Endothelial cell of umbilical vein (primary cell): ENCODE measurements at regions not wholly inside any gene's neighbourhood (a gene's known extent, or its start where the extent isn't known, plus 50 kb on each side); places are given as distances from the start of the nearest gene placed in this dataset.

ENCODE experiments used
- CTCF ChIP-seq, 2 donors: IDR thresholded peaks; 1 replicate in 1 of 2; 2 replicates in 1 of 2; pipeline ENCODE4 v1.5.1; 2011; ENCODE audit warnings: low read length in 2 of 2, mild to moderate bottlenecking in 2 of 2, moderate library complexity in 2 of 2, control low read depth in 1 of 2, inconsistent platforms in 1 of 2, low read depth in 1 of 2; ENCODE audit not compliant: insufficient read depth in 1 of 2; ENCODE audit errors: extremely low read depth in 1 of 2
- FOS ChIP-seq: IDR thresholded peaks from 2 replicates; pipeline ENCODE4 v1.6.1; 2011; ENCODE audit warnings: mild to moderate bottlenecking, low read length, moderate library complexity, borderline replicate concordance; ENCODE audit not compliant: insufficient read depth
- JUN ChIP-seq: IDR thresholded peaks from 2 replicates; pipeline ENCODE4 v1.6.1; 2011; ENCODE audit warnings: borderline replicate concordance, low read depth; ENCODE audit not compliant: insufficient read length, insufficient read depth
- MAX ChIP-seq: IDR thresholded peaks from 2 replicates; pipeline ENCODE4 v1.6.1; 2011; ENCODE audit not compliant: insufficient read depth, insufficient read length
- MYC ChIP-seq: IDR thresholded peaks from one replicate; pipeline ENCODE4 v1.6.1; 2011; ENCODE audit warnings: mild to moderate bottlenecking, low read depth, low read length
- POLR2A ChIP-seq: IDR thresholded peaks from 2 replicates; pipeline ENCODE4 v1.6.1; 2012; ENCODE audit warnings: low read depth, mild to moderate bottlenecking, control low read depth, low read length
- POLR2AphosphoS5 ChIP-seq: IDR thresholded peaks from 2 replicates; pipeline ENCODE4 v1.6.1; 2012; ENCODE audit warnings: low read depth, mild to moderate bottlenecking, control low read depth, low read length, moderate library complexity; ENCODE audit not compliant: insufficient read depth

- TF ChIP-seq MAX (no peak), FOS (no peak), CTCF (IDR thresholded peaks at IDR 0.05; ENCODE audit: extremely low read depth in 1 of 2, insufficient read depth in 1 of 2, low read depth in 1 of 2, low read length in 2 of 2) (no peak), POLR2A (no peak), JUN (no peak), MYC (no peak), POLR2AphosphoS5 (no peak)
Observed at GRCh38 chr2:144215701-144216675, 303.9 kb downstream of the ZEB2 start.
